OCI-LY7 (cell line): ENCODE measurements at regions not wholly inside any gene's neighbourhood (a gene's known extent, or its start where the extent isn't known, plus 50 kb on each side); places are given as distances from the start of the nearest gene placed in this dataset.

Experiments used
- BruUV-seq: library from RNA; stranded (reverse); fragments of 400-500 nt; replicated peaks from 2 replicates; lab custom pipeline; 2021; lab: Mats Ljungman, UMichigan
- CTCF ChIA-PET: fragments of 300-600 bp; sonication (Branson Sonifier 250); formaldehyde crosslinking; loops from one replicate; lab custom pipeline; 2022; ENCODE audit warnings: antibody characterized with exemption; ENCODE audit not compliant: unreplicated experiment; lab: Charles Lee
- POLR2A ChIA-PET: fragments of 300-600 bp; sonication (Branson Sonifier 250); formaldehyde crosslinking; loops from one replicate; lab custom pipeline; 2022; ENCODE audit warnings: antibody characterized with exemption; lab: Charles Lee
- DNase-seq: peaks from one replicate; pipeline ENCODE4 v3.0.0-alpha.2; 2015; ENCODE audit warnings: low spot score
- H2AFZ ChIP-seq: fragments of 200-600 bp; sonication (generic), shearing (Covaris generic); 2 replicates; pipeline ENCODE4 v1.6.1; 2014; ENCODE audit warnings: mild to moderate bottlenecking, antibody characterized with exemption, low read length, moderate library complexity
- H3K27ac ChIP-seq: fragments of 200-600 bp; sonication (generic); 2 replicates; pipeline ENCODE4 v1.5.1; 2014; ENCODE audit warnings: mixed run types, low read depth, mild to moderate bottlenecking, moderate library complexity, low read length, inconsistent platforms; ENCODE audit not compliant: poor library complexity, severe bottlenecking
- H3K36me3 ChIP-seq: fragments of 200-600 bp; sonication (generic); 2 replicates; pipeline ENCODE4 v1.6.1; 2014; ENCODE audit warnings: mild to moderate bottlenecking, antibody characterized with exemption, low read length, moderate library complexity, mixed read lengths; ENCODE audit not compliant: insufficient read depth
- H3K4me1 ChIP-seq: fragments of 200-600 bp; sonication (generic); 2 replicates; pipeline ENCODE4 v1.5.1; 2014; ENCODE audit warnings: mild to moderate bottlenecking, low read length; ENCODE audit not compliant: insufficient read depth, poor library complexity, severe bottlenecking
- H3K4me2 ChIP-seq: fragments of 200-600 bp; sonication (generic); 2 replicates; pipeline ENCODE4 v1.6.1; 2014; ENCODE audit warnings: mild to moderate bottlenecking, low read length
- H3K4me3 ChIP-seq: fragments of 200-600 bp; sonication (generic); 2 replicates; pipeline ENCODE4 v1.5.1; 2014; ENCODE audit warnings: mild to moderate bottlenecking, low read depth, low read length; ENCODE audit not compliant: poor library complexity, severe bottlenecking
- H3K79me2 ChIP-seq: fragments of 200-600 bp; sonication (generic); 2 replicates; pipeline ENCODE4 v1.6.1; 2016; ENCODE audit warnings: low read depth, mild to moderate bottlenecking, low read length, moderate library complexity, mixed read lengths; ENCODE audit not compliant: insufficient read depth
- H3K9me2 ChIP-seq: fragments of 200-600 bp; sonication (generic); 2 replicates; pipeline ENCODE4 v1.6.1; 2016; ENCODE audit warnings: mild to moderate bottlenecking, low read length, mixed read lengths; ENCODE audit not compliant: insufficient read depth
- H3K9me3 ChIP-seq: fragments of 200-600 bp; sonication (generic); 2 replicates; pipeline ENCODE4 v1.6.1; 2014; ENCODE audit warnings: mild to moderate bottlenecking, mixed run types, low read length, mixed read lengths
- H4K20me1 ChIP-seq: fragments of 200-600 bp; sonication (generic); 2 replicates; pipeline ENCODE4 v1.6.1; 2014; ENCODE audit warnings: mild to moderate bottlenecking, antibody characterized with exemption, low read length, moderate library complexity, mixed read lengths; ENCODE audit not compliant: insufficient read depth
- CTCF ChIP-seq: fragments of 200-600 bp; sonication (generic); conservative IDR thresholded peaks from 2 replicates; pipeline ENCODE4 v1.5.1; 2014; ENCODE audit warnings: mild to moderate bottlenecking, antibody characterized with exemption, low read length, moderate library complexity, mixed read lengths
- EZH2phosphoT487 ChIP-seq: fragments of 200-600 bp; sonication (generic); IDR thresholded peaks from 2 replicates; pipeline ENCODE4 v1.6.1; 2018; ENCODE audit warnings: low read depth, borderline replicate concordance, mild to moderate bottlenecking, mixed run types, antibody characterized with exemption, low read length, moderate library complexity, mixed read lengths
- intact Hi-C: fragments of 100-400 bp; cut with micrococcal nuclease; formaldehyde crosslinking; loops from one replicate; pipeline ENCODE4 v1.10.0; 2022; ENCODE audit not compliant: unreplicated experiment

GRCh38 chr11:126127284-126127845 is 64.7 kb upstream of the CDON start:
- H3K4me2 ChIP-seq = no peak overlapping the region
- intact Hi-C loops = no loop called here
- no peak overlapping the region for H3K4me3 ChIP-seq
- TF ChIP-seq CTCF = no peak
- TF ChIP-seq EZH2phosphoT487 = no peak
- no TSS peak for BruUV-seq
- no peaks in the 10 kb centered on the region for H3K79me2 ChIP-seq
- H3K9me2 ChIP-seq = no peaks in the 10 kb centered on the region
- no peaks in the 10 kb centered on the region for H3K9me3 ChIP-seq
- no peak overlapping the region for H2AFZ ChIP-seq
- no peak overlapping the region for H3K27ac ChIP-seq
- no peaks in the 10 kb centered on the region for H3K36me3 ChIP-seq
- CTCF ChIA-PET = no interaction called here
- H3K4me1 ChIP-seq = no peaks in the 10 kb centered on the region
- POLR2A ChIA-PET = interaction anchor here (1.0 kb wide), 1 partner anchor 8 kb away, joined by 3 read pairs; no protein-coding TSS in a partner anchor
- no peak for DNase-seq
- H4K20me1 ChIP-seq = no peaks in the 10 kb centered on the region

- intact Hi-C loops = no loop called here
- H3K4me2 ChIP-seq = no peak overlapping the region
- POLR2A ChIA-PET = interaction anchor here (1.4 kb wide), 1 partner anchor 10 kb away, joined by 14 read pairs; no protein-coding TSS in a partner anchor
Observed at GRCh38 chr11:126124231-126124661, 61.6 kb upstream of the CDON start.

More at GRCh38 chr11:126124231-126124661, 61.6 kb upstream of the CDON start:
- Histone ChIP-seq H3K79me2 (no peaks in the 10 kb centered on the region), H3K4me3 (no peak overlapping the region), H3K27ac (no peak overlapping the region), H3K9me3 (no peaks in the 10 kb centered on the region), H4K20me1 (no peaks in the 10 kb centered on the region), H2AFZ (no peak overlapping the region), H3K9me2 (no peaks in the 10 kb centered on the region), H3K4me1 (no peaks in the 10 kb centered on the region), H3K36me3 (no peaks in the 10 kb centered on the region)
- no peak for DNase-seq
- TF ChIP-seq CTCF = no peak
- no peak for TF ChIP-seq EZH2phosphoT487
- CTCF ChIA-PET = no interaction called here
- BruUV-seq = no TSS peak
